Suprapubic skin (tissue), 3 donors: ENCODE measurements at regions not wholly inside any gene's neighbourhood (a gene's known extent, or its start where the extent isn't known, plus 50 kb on each side); places are given as distances from the start of the nearest gene placed in this dataset.

Experiments
- EP300 ChIP-seq: sonication (generic); formaldehyde crosslinking; IDR thresholded peaks from one replicate; pipeline ENCODE4 v1.6.1; 2017; ENCODE audit warnings: antibody characterized with exemption
- POLR2A ChIP-seq, 2 donors: fragments of 450-650 bp; IDR thresholded peaks; one replicate each; pipeline ENCODE4 v1.6.1; 2017; ENCODE audit warnings: antibody characterized with exemption in 2 of 2, mild to moderate bottlenecking in 2 of 2, moderate library complexity in 2 of 2
- TF ChIP-seq, protein P1 (sequence below), 2 donors: fragments of 200-600 bp in 1 of 2; fragments of 450-650 bp in 1 of 2; sonication (generic) in 1 of 2; IDR thresholded peaks; one replicate each; pipeline ENCODE4 v1.5.1; 2016 to 2019; ENCODE audit warnings: antibody characterized with exemption in 2 of 2, mild to moderate bottlenecking in 1 of 2, moderate library complexity in 1 of 2

DNA sequence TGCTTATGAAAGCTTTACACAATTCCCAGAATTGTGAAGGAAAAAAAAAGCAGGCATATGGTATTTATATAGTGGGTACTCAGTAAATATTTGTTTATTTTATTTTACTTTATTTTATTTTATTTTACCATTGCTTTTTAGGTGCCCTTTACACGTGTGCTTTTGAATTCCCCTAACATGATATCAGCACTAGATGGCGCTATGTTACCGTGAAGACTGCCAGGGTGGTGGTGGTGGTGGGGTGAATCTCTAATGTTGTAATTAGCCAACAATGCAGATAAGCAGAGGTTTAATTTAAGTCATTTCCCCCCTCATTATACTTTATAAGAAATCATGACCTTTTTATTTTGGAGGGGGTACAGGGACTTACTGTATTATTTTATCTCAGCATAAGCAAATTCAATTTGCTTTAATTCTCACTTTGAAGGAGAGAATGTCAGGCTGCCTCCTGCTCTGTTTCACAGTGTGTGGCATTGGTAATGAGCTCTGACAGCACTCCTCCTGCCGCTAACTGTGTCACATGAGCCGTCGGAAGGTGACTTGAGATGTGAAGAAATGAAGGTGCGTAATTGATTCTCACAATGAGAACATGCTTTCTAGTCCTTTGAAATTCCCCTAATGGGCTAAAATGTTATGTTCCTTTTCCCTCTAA is 165.6 kb downstream of the YTHDC2 start:
- TF ChIP-seq EP300 (no peak), POLR2A (IDR thresholded peaks at IDR 0.05) (no peak)
- TF ChIP-seq, protein P1, sequence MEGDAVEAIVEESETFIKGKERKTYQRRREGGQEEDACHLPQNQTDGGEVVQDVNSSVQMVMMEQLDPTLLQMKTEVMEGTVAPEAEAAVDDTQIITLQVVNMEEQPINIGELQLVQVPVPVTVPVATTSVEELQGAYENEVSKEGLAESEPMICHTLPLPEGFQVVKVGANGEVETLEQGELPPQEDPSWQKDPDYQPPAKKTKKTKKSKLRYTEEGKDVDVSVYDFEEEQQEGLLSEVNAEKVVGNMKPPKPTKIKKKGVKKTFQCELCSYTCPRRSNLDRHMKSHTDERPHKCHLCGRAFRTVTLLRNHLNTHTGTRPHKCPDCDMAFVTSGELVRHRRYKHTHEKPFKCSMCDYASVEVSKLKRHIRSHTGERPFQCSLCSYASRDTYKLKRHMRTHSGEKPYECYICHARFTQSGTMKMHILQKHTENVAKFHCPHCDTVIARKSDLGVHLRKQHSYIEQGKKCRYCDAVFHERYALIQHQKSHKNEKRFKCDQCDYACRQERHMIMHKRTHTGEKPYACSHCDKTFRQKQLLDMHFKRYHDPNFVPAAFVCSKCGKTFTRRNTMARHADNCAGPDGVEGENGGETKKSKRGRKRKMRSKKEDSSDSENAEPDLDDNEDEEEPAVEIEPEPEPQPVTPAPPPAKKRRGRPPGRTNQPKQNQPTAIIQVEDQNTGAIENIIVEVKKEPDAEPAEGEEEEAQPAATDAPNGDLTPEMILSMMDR (IDR thresholded peaks at IDR 0.05): peak; percentile 9 to 53
